DOHH2 (cell line): ENCODE measurements at regions not wholly inside any gene's neighbourhood (a gene's known extent, or its start where the extent isn't known, plus 50 kb on each side); places are given as distances from the start of the nearest gene placed in this dataset.

Experiments used
- H3F3A ChIP-seq: fragments of 200-600 bp; sonication (generic), shearing (Covaris generic); 2 replicates; pipeline ENCODE4 v1.6.0; 2016; ENCODE audit warnings: antibody characterized with exemption, mild to moderate bottlenecking; ENCODE audit not compliant: control insufficient read depth, insufficient read depth
- H3K27ac ChIP-seq: fragments of 200-600 bp; sonication (generic); 2 replicates; pipeline ENCODE4 v1.5.1; 2014; ENCODE audit warnings: low read depth, mild to moderate bottlenecking, low read length, moderate library complexity
- H3K27me3 ChIP-seq: fragments of 200-600 bp; sonication (generic); 2 replicates; pipeline ENCODE4 v1.6.1; 2014; ENCODE audit warnings: mild to moderate bottlenecking, low read length, mixed read lengths; ENCODE audit not compliant: control insufficient read depth
- H3K36me3 ChIP-seq: fragments of 200-600 bp; sonication (generic); 2 replicates; pipeline ENCODE4 v1.6.1; 2014; ENCODE audit warnings: mild to moderate bottlenecking, low read length, moderate library complexity, mixed read lengths; ENCODE audit not compliant: control insufficient read depth
- H3K4me1 ChIP-seq: fragments of 200-600 bp; sonication (generic); 2 replicates; pipeline ENCODE4 v1.6.1; 2014; ENCODE audit warnings: mild to moderate bottlenecking, low read length, mixed read lengths; ENCODE audit not compliant: control insufficient read depth
- H3K4me2 ChIP-seq: fragments of 200-600 bp; sonication (generic); 2 replicates; pipeline ENCODE4 v1.6.0; 2014; ENCODE audit warnings: mild to moderate bottlenecking, low read length, moderate library complexity
- H3K4me3 ChIP-seq: fragments of 200-600 bp; sonication (generic); 2 replicates; pipeline ENCODE4 v1.5.1; 2014; ENCODE audit warnings: mild to moderate bottlenecking, low read length, mixed read lengths
- H3K79me2 ChIP-seq: fragments of 200-600 bp; sonication (generic); 2 replicates; pipeline ENCODE4 v1.6.1; 2014; ENCODE audit warnings: mild to moderate bottlenecking, low read length, mixed read lengths; ENCODE audit not compliant: control insufficient read depth
- H3K9me2 ChIP-seq: fragments of 200-600 bp; sonication (generic); replicated peaks from 2 replicates; pipeline ENCODE4 v1.6.1; 2014; ENCODE audit warnings: mild to moderate bottlenecking, low read length, mixed read lengths; ENCODE audit not compliant: control insufficient read depth
- H3K9me3 ChIP-seq: fragments of 200-600 bp; sonication (generic); 2 replicates; pipeline ENCODE4 v1.6.1; 2014; ENCODE audit warnings: antibody characterized with exemption, low read length, mixed read lengths; ENCODE audit not compliant: control insufficient read depth, insufficient read depth
- H4K20me1 ChIP-seq: fragments of 200-600 bp; sonication (generic); 2 replicates; pipeline ENCODE4 v1.6.0; 2014; ENCODE audit warnings: low read depth, mild to moderate bottlenecking, antibody characterized with exemption, low read length, moderate library complexity; ENCODE audit not compliant: control insufficient read depth, insufficient read depth
- CTCF ChIP-seq: fragments of 200-600 bp; sonication (generic); IDR thresholded peaks from one replicate; pipeline ENCODE4 v1.5.1; 2014; ENCODE audit warnings: antibody characterized with exemption, mild to moderate bottlenecking, low read depth, low read length; ENCODE audit not compliant: poor library complexity, severe bottlenecking
- EZH2phosphoT487 ChIP-seq: fragments of 200-600 bp; sonication (generic); IDR thresholded peaks from 2 replicates; pipeline ENCODE4 v1.6.1; 2017; ENCODE audit warnings: borderline replicate concordance, mild to moderate bottlenecking, antibody characterized with exemption, low read length, moderate library complexity, mixed read lengths

- Histone ChIP-seq H4K20me1 (no peaks in the 10 kb centered on the region), H3K27ac (no peak overlapping the region), H3K9me3 (no peaks in the 10 kb centered on the region), H3K79me2 (no peaks in the 10 kb centered on the region), H3K4me2 (no peak overlapping the region), H3K4me3 (no peak overlapping the region), H3F3A (no peaks in the 10 kb centered on the region), H3K9me2 (no peaks in the 10 kb centered on the region), H3K27me3 (peaks cover 20% of the 10 kb centered on the region), H3K36me3 (no peaks in the 10 kb centered on the region), H3K4me1 (no peaks in the 10 kb centered on the region)
- no peak for TF ChIP-seq CTCF
These were observed 80.6 kb upstream of the SIMC1 start for GRCh38 chr5:176157656-176158055.

- no peaks in the 10 kb centered on the region for H3K9me2 ChIP-seq
- no peak overlapping the region for H3K4me2 ChIP-seq
- no peaks in the 10 kb centered on the region for H3K79me2 ChIP-seq
- TF ChIP-seq EZH2phosphoT487 (no peak), CTCF (no peak)
- H3K27ac ChIP-seq: no peak overlapping the region
- no peaks in the 10 kb centered on the region for H3K9me3 ChIP-seq
- H3F3A ChIP-seq: no peaks in the 10 kb centered on the region
- H4K20me1 ChIP-seq: no peaks in the 10 kb centered on the region
- H3K4me3 ChIP-seq: no peak overlapping the region
- H3K36me3 ChIP-seq: no peaks in the 10 kb centered on the region
- H3K4me1 ChIP-seq: no peaks in the 10 kb centered on the region
- peaks cover 25% of the 10 kb centered on the region for H3K27me3 ChIP-seq
These were observed 76.8 kb upstream of the SIMC1 start for GRCh38 chr5:176161431-176161830.

GRCh38 chr5:176162198-176162597 lies 76.0 kb upstream of the SIMC1 start:
- Histone ChIP-seq H3F3A (no peaks in the 10 kb centered on the region), H3K27ac (no peak overlapping the region), H3K4me3 (no peak overlapping the region), H3K4me1 (no peaks in the 10 kb centered on the region), H3K9me2 (no peaks in the 10 kb centered on the region), H3K36me3 (no peaks in the 10 kb centered on the region), H3K9me3 (no peaks in the 10 kb centered on the region), H3K4me2 (no peak overlapping the region), H4K20me1 (no peaks in the 10 kb centered on the region), H3K79me2 (no peaks in the 10 kb centered on the region), H3K27me3 (peaks cover 22% of the 10 kb centered on the region)
- TF ChIP-seq CTCF (no peak), EZH2phosphoT487 (no peak)

GRCh38 chr5:176162888-176163287 lies 75.3 kb upstream of the SIMC1 start:
- no peak overlapping the region for H3K4me2 ChIP-seq
- no peaks in the 10 kb centered on the region for H3K9me2 ChIP-seq
- H3K27me3 ChIP-seq: peaks cover 23% of the 10 kb centered on the region
- H3K9me3 ChIP-seq: no peaks in the 10 kb centered on the region
- TF ChIP-seq CTCF (no peak), EZH2phosphoT487 (no peak)
- no peaks in the 10 kb centered on the region for H4K20me1 ChIP-seq
- no peak overlapping the region for H3K27ac ChIP-seq
- no peak overlapping the region for H3K4me3 ChIP-seq
- no peaks in the 10 kb centered on the region for H3K36me3 ChIP-seq
- no peaks in the 10 kb centered on the region for H3K79me2 ChIP-seq
- no peaks in the 10 kb centered on the region for H3K4me1 ChIP-seq
- H3F3A ChIP-seq: no peaks in the 10 kb centered on the region
